Fibroblast of lung (primary cell): ENCODE measurements at regions not wholly inside any gene's neighbourhood (a gene's known extent, or its start where the extent isn't known, plus 50 kb on each side); places are given as distances from the start of the nearest gene placed in this dataset.

ENCODE experiments used
- CTCF ChIP-seq, 2 donors: IDR thresholded peaks in 1 of 2; conservative IDR thresholded peaks in 1 of 2; 1 replicate in 1 of 2; 2 replicates in 1 of 2; pipeline ENCODE4 v1.5.1; 2011 to 2012; ENCODE audit warnings: low read length in 2 of 2, control low read depth in 1 of 2, inconsistent platforms in 1 of 2, low read depth in 1 of 2, mild to moderate bottlenecking in 1 of 2
- EZH2 ChIP-seq: IDR thresholded peaks from 2 replicates; pipeline ENCODE4 v1.5.1; 2012; ENCODE audit warnings: low read length, control low read depth, mild to moderate bottlenecking; ENCODE audit errors: missing control alignments

DNA sequence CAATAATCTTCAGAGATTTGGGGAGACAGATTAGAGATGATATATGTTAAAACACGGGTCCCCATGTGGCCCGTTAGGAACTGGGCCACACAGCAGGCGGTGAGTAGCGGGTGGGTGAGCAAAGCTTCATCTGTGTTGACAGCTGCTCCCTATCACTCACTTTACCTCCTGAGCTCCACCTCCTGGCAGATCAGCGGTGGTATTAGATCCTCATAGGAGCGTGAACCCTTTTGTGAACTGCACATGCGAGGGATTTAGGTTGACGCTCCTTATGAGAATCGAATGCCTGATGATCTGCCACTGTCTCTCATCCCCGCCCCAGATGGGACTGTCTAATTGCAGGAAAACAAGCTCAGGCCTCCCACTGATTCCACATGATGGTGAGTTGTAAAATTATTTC lies 560.4 kb upstream of the AMELY start:
- TF ChIP-seq CTCF (conservative IDR thresholded peaks at IDR 0.05 in 1 of 2, IDR thresholded peaks at IDR 0.05 in 1 of 2; ENCODE audit: low read depth in 1 of 2, low read length in 2 of 2) (no peak), EZH2 (no peak)
